BLaER1 treated with 17β-estradiol and CSF1 and Interleukin-3, amounts not matched to agents 10 nM and 100 nM (cell line): ENCODE measurements at regions not wholly inside any gene's neighbourhood (a gene's known extent, or its start where the extent isn't known, plus 50 kb on each side); places are given as distances from the start of the nearest gene placed in this dataset.
"Not testable (repeated sequence)": the region's sequence is repeated elsewhere in the genome, so short reads cannot be mapped to it uniquely, and the experiment has no call there.

Source experiments
- H3K27ac ChIP-seq, 11 experiments: shearing (Covaris generic); formaldehyde crosslinking; 2 replicates each; pipeline ENCODE4 v1.8.1; 2022
- H3K27me3 ChIP-seq, 11 experiments: shearing (Covaris generic); formaldehyde crosslinking; 2 replicates each; pipeline ENCODE4 v1.8.1; 2022
- H3K36me3 ChIP-seq, 11 experiments: shearing (Covaris generic); formaldehyde crosslinking; 2 replicates each; pipeline ENCODE4 v1.8.1; 2022
- H3K4me1 ChIP-seq, 10 experiments: shearing (Covaris generic); formaldehyde crosslinking; 2 replicates each; pipeline ENCODE4 v1.8.1; 2022
- H3K4me2 ChIP-seq, 11 experiments: shearing (Covaris generic); formaldehyde crosslinking; 2 replicates each; pipeline ENCODE4 v1.8.1; 2022
- H3K4me3 ChIP-seq, 10 experiments: shearing (Covaris generic); formaldehyde crosslinking; 2 replicates each; pipeline ENCODE4 v1.8.1; 2022
- H3K9ac ChIP-seq, 11 experiments: shearing (Covaris generic); formaldehyde crosslinking; 2 replicates each; pipeline ENCODE4 v1.8.1; 2022
- H3K9me3 ChIP-seq, 11 experiments: shearing (Covaris generic); formaldehyde crosslinking; replicated peaks in 1 of 11; 2 replicates each; pipeline ENCODE4 v1.8.1; 2022
- H4K20me1 ChIP-seq, 11 experiments: shearing (Covaris generic); formaldehyde crosslinking; 2 replicates each; pipeline ENCODE4 v1.8.1; 2022
- Cebpa-rat ChIP-seq, 11 experiments: shearing (Covaris generic); IDR thresholded peaks; 2 replicates each; pipeline ENCODE4 v1.8.1; 2022

- TF ChIP-seq Cebpa-rat (IDR thresholded peaks at IDR 0.05) = no peak
- no peaks in the 10 kb centered on the region for H3K36me3 ChIP-seq
- H3K9ac ChIP-seq = no peak overlapping the region
- no peaks in the 10 kb centered on the region for H4K20me1 ChIP-seq
- H3K27me3 ChIP-seq = no peaks in the 10 kb centered on the region
- no peak overlapping the region for H3K27ac ChIP-seq
- H3K9me3 ChIP-seq = no peaks in the 10 kb centered on the region
- H3K4me3 ChIP-seq = no peak overlapping the region
- no peak overlapping the region for H3K4me2 ChIP-seq
- no peaks in the 10 kb centered on the region for H3K4me1 ChIP-seq
Measured at GRCh38 chr11:23429569-23429968, 569.3 kb upstream of the CCDC179 start.

- Histone ChIP-seq H3K27ac (no peak overlapping the region), H3K9me3 (no peaks in the 10 kb centered on the region)
Measured at GRCh38 chr11:23453522-23453921, 593.2 kb upstream of the CCDC179 start.

GRCh38 chr11:23455321-23455891 is 595.1 kb upstream of the CCDC179 start:
- H4K20me1 ChIP-seq = no peaks in the 10 kb centered on the region
- no peak overlapping the region for H3K4me3 ChIP-seq
- TF ChIP-seq Cebpa-rat (IDR thresholded peaks at IDR 0.05) = no peak

More at GRCh38 chr11:23453522-23453921, 593.2 kb upstream of the CCDC179 start:
- H3K4me1 ChIP-seq = no peaks in the 10 kb centered on the region
- no peaks in the 10 kb centered on the region for H3K27me3 ChIP-seq
- TF ChIP-seq Cebpa-rat (IDR thresholded peaks at IDR 0.05) = no peak
- no peak overlapping the region for H3K4me2 ChIP-seq
- H3K4me3 ChIP-seq = no peak overlapping the region
- H3K9ac ChIP-seq = no peak overlapping the region
- H4K20me1 ChIP-seq = no peaks in the 10 kb centered on the region
- H3K36me3 ChIP-seq = no peaks in the 10 kb centered on the region

GRCh38 chr11:23457641-23458040 is 597.4 kb upstream of the CCDC179 start:
- H3K4me1 ChIP-seq = no peaks in the 10 kb centered on the region
- no peaks in the 10 kb centered on the region for H3K36me3 ChIP-seq
- H3K9ac ChIP-seq = no peak overlapping the region
- H3K4me3 ChIP-seq = no peak overlapping the region
- no peaks in the 10 kb centered on the region for H4K20me1 ChIP-seq
- H3K27ac ChIP-seq = no peak overlapping the region
- H3K9me3 ChIP-seq = no peaks in the 10 kb centered on the region
- no peak overlapping the region for H3K4me2 ChIP-seq
- no peak for TF ChIP-seq Cebpa-rat (IDR thresholded peaks at IDR 0.05)
- no peaks in the 10 kb centered on the region for H3K27me3 ChIP-seq

More at GRCh38 chr11:23455321-23455891, 595.1 kb upstream of the CCDC179 start:
- no peaks in the 10 kb centered on the region for H3K9me3 ChIP-seq
- no peak overlapping the region for H3K4me2 ChIP-seq
- H3K27ac ChIP-seq = no peak overlapping the region
- no peaks in the 10 kb centered on the region for H3K4me1 ChIP-seq
- H3K27me3 ChIP-seq = no peaks in the 10 kb centered on the region
- no peaks in the 10 kb centered on the region for H3K36me3 ChIP-seq
- no peak overlapping the region for H3K9ac ChIP-seq

- Histone ChIP-seq H3K9me3 (no peaks in the 10 kb centered on the region), H3K4me2 (no peak overlapping the region), H3K27ac (no peak overlapping the region), H3K4me1 (no peaks in the 10 kb centered on the region), H3K9ac (no peak overlapping the region), H4K20me1 (no peaks in the 10 kb centered on the region), H3K36me3 (no peaks in the 10 kb centered on the region), H3K4me3 (no peak overlapping the region), H3K27me3 (no peaks in the 10 kb centered on the region)
- TF ChIP-seq Cebpa-rat (IDR thresholded peaks at IDR 0.05) = peak in 1 of 11 experiments; percentile 48; a peak in 1 of 22 replicates
Measured at GRCh38 chr11:23471878-23472277, 611.6 kb upstream of the CCDC179 start.

GRCh38 chr11:23473782-23474181 is 613.5 kb upstream of the CCDC179 start:
- TF ChIP-seq Cebpa-rat (IDR thresholded peaks at IDR 0.05) = no peak
- Histone ChIP-seq H3K9ac (no peak overlapping the region), H3K4me1 (no peaks in the 10 kb centered on the region), H4K20me1 (no peaks in the 10 kb centered on the region), H3K27ac (no peak overlapping the region), H3K27me3 (no peaks in the 10 kb centered on the region), H3K4me3 (no peak overlapping the region), H3K9me3 (no peaks in the 10 kb centered on the region), H3K4me2 (no peak overlapping the region), H3K36me3 (no peaks in the 10 kb centered on the region)

GRCh38 chr11:23480736-23481135 is 620.5 kb upstream of the CCDC179 start:
- Histone ChIP-seq H3K27me3 (no peaks in the 10 kb centered on the region), H3K4me2 (no peak overlapping the region), H3K27ac (no peak overlapping the region), H3K4me3 (no peak overlapping the region), H3K36me3 (no peaks in the 10 kb centered on the region), H3K9me3 (peaks cover 0 to 5% (median 0%) of the 10 kb centered on the region in 11 experiments; a peak in 1 of 22 replicates), H4K20me1 (no peaks in the 10 kb centered on the region), H3K9ac (no peak overlapping the region), H3K4me1 (peaks cover 0 to 5% (median 0%) of the 10 kb centered on the region in 10 experiments; a peak in 3 of 20 replicates)
- TF ChIP-seq Cebpa-rat (IDR thresholded peaks at IDR 0.05) = no peak

GRCh38 chr11:23484146-23484545 is 623.9 kb upstream of the CCDC179 start:
- H3K27ac ChIP-seq, H3K9ac ChIP-seq, H3K4me2 ChIP-seq, H4K20me1 ChIP-seq, H3K36me3 ChIP-seq, H3K27me3 ChIP-seq, H3K4me1 ChIP-seq, H3K4me3 ChIP-seq: not testable (repeated sequence)
- H3K9me3 ChIP-seq = peaks cover 0 to 16% (median 0%) of the 10 kb centered on the region in 11 experiments; a peak in 3 of 22 replicates

- H3K27me3 ChIP-seq, H3K4me2 ChIP-seq, H3K4me1 ChIP-seq, H4K20me1 ChIP-seq, H3K9ac ChIP-seq, H3K4me3 ChIP-seq, H3K36me3 ChIP-seq, H3K27ac ChIP-seq: not testable (repeated sequence)
- peaks cover 0 to 16% (median 0%) of the 10 kb centered on the region in 11 experiments; a peak in 3 of 22 replicates for H3K9me3 ChIP-seq
Measured at GRCh38 chr11:23484618-23485017, 624.3 kb upstream of the CCDC179 start.

GRCh38 chr11:23490557-23491235 is 630.4 kb upstream of the CCDC179 start:
- H3K4me1 ChIP-seq = no peaks in the 10 kb centered on the region
- no peak overlapping the region for H3K9ac ChIP-seq
- no peak for TF ChIP-seq Cebpa-rat (IDR thresholded peaks at IDR 0.05)
- H3K9me3 ChIP-seq = peaks cover 0 to 11% (median 0%) of the 10 kb centered on the region in 11 experiments; a peak in 3 of 22 replicates
- H3K4me3 ChIP-seq = no peak overlapping the region
- no peaks in the 10 kb centered on the region for H3K36me3 ChIP-seq
- H3K4me2 ChIP-seq = no peak overlapping the region
- H4K20me1 ChIP-seq = no peaks in the 10 kb centered on the region
- H3K27me3 ChIP-seq = no peaks in the 10 kb centered on the region
- no peak overlapping the region for H3K27ac ChIP-seq
